HFF-Myc (cell line): ENCODE measurements at regions not wholly inside any gene's neighbourhood (a gene's known extent, or its start where the extent isn't known, plus 50 kb on each side); places are given as distances from the start of the nearest gene placed in this dataset.

Experiments used
- DNase-seq: peaks from one replicate; pipeline ENCODE4 v3.0.0-alpha.2; 2011; ENCODE audit warnings: low read depth; ENCODE audit errors: extremely low read depth
- H3K4me3 ChIP-seq: replicated peaks from 2 replicates; pipeline ENCODE4 v1.5.1; 2011; ENCODE audit warnings: low read depth, mild to moderate bottlenecking, control low read depth, low read length
- CTCF ChIP-seq: IDR thresholded peaks from 2 replicates; pipeline ENCODE4 v1.5.1; 2012; ENCODE audit warnings: mild to moderate bottlenecking, low read depth, low read length, control low read depth; ENCODE audit errors: missing control alignments

DNA sequence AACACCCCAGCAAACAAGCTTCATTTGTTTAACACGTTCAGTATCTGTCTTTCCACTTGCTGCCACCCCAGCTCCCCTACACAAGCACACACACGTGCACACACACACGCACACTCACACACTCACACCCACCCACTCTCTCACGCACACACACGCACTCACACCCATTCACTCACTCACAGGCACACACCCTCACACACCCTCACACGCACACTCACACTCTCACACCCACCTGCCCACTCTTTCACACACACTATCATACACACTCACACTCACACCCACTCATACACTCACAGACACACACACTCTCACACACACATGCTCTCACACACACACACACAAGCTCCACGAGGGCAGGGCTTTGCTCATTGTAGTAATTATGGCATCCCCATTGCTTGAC is 378.8 kb upstream of the SULF2 start:
- H3K4me3 ChIP-seq = no peak overlapping the region
- TF ChIP-seq CTCF = no peak
- DNase-seq = no peak

- no peak overlapping the region for H3K4me3 ChIP-seq
Observed at GRCh38 chr20:48163505-48163904, 378.2 kb upstream of the SULF2 start.

DNA sequence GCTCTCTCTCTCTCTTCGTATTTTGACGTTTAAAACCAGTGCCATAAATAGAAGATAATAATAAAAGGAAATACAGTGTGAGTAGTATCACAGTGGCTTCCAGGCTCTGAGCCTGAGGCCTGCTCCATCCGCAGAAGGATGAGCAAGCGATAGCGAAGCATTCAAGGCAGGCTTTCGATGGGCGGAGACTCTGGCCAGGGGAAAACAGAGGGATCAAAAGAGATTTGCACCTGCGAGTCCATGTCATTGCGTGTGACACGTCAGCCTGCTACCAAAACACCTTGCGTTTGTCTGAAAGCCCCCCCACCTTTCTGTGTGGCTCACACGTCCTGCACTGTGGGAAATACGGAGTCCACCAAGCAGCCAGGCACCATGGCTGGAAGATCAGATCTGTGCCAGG is 377.3 kb upstream of the SULF2 start:
- TF ChIP-seq CTCF = no peak
- no peak overlapping the region for H3K4me3 ChIP-seq
- no peak for DNase-seq

More at GRCh38 chr20:48163505-48163904, 378.2 kb upstream of the SULF2 start:
- no peak for TF ChIP-seq CTCF
- no peak for DNase-seq

DNA sequence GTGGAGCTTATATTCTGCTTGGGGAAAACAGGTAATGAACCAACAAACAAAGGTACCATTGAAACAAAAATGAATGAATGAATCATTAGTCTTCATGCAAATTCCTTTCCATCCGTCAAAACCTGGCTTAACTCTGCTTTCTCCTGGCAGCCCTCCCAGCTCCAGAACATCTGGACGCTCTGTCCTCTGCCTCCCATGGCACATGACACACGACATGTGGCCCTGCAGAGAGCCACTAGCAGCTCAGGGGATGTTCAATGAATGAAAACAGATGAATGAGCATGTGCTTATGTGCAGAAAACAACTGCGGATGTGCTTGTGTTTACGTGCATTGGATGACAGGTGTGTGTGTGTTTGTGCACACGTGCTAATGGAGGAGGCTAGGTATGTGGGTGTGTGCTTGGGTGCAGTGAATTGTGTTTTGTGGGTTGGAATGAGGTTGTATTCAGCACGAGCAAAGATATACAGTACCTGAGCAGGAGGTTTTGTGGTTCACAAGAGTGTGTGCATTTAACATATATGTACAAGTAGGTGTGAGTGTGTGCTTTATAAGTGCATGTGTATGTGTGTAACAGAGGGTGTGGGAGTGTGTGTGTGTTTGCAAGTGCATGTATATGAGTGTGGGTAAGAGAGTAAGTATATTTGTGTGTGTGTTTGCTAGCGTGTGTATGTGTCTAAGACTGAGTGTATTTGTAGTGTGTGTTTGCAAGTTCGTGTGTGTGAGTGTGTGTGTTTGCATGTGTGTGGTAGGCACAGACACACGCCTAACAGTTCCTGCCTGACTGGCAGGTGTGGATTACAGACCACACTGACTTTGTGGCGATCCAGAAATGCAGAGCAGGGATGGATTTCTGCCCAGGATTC is 374.1 kb upstream of the SULF2 start:
- peak; percentile 41 for DNase-seq
- TF ChIP-seq CTCF = no peak
- no peak overlapping the region for H3K4me3 ChIP-seq

DNA sequence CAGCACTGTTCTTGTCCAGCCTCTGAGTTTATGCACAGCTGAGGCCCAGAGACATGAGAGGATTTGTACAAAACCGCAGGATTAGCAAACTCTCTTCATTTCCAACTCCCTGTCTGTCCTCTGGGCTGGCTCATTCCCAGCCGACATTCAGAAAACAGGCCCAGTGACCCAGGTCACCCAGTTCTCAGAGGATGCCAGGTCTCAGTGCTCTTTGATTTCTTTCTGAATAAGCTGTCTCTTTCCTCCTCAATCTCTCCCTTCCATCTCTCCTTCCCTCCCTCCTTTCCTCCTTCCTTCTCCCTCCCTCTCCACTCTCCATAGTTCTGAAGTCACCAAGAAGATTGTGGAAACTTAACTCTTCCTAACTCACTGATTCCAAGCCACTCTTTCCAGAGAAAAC is 372.7 kb upstream of the SULF2 start:
- DNase-seq = no peak
- no peak overlapping the region for H3K4me3 ChIP-seq
- TF ChIP-seq CTCF = no peak

- DNase-seq = no peak
- H3K4me3 ChIP-seq = no peak overlapping the region
- no peak for TF ChIP-seq CTCF
Observed at GRCh38 chr20:48156951-48157700, 371.8 kb upstream of the SULF2 start.
